ENCODE measurements at regions not wholly inside any gene's neighbourhood (a gene's known extent, or its start where the extent isn't known, plus 50 kb on each side); places are given as distances from the start of the nearest gene placed in this dataset.

DNA sequence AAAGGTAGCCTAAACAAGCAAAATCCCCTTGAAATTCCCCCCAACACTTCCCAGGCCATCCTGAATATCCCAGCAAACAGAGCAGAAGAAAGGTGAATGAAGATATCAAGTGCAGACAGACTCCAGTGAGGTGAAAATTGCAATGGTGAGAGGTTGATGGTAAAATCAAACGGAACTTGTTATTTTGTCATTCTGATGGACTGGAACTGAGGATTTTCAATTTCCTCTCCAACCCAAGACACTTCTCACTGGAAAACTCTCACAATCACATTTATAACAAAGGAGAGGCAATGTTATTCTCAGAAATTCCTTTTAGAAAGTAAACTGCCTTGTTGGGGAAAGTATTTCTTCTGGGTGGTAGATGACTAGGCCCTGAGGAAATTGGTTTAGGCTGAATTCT is 412.4 kb upstream of the C9orf72 start:
- Mint-ChIP-seq H3K9me3 (peaks cover 5% of the 10 kb centered on the region), H3K27me3 (ENCODE audit: low read depth) (no peaks in the 10 kb centered on the region), H3K27ac (no peak overlapping the region)

DNA sequence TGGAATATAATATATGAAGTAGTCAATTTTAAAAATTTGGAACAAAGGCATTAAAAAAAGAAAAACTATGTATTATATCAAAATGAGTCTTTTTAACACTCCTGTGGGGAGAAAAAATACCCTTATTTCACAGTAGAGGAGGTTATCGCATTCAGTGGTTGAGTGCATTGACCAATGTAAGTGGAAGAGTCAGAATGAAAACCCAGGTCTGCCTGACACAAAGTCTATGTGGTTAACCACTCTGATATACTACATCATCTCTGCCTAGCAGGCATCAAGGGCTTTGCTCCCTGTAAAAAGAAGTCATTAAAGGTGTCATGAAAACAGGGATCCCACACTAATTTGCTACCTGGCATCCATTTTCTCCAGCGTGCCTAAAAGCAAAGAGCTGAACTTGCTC is 417.2 kb upstream of the C9orf72 start:
- H3K27me3 Mint-ChIP-seq (ENCODE audit: low read depth) = peaks cover 3% of the 10 kb centered on the region
- H3K9me3 Mint-ChIP-seq = peaks cover 5% of the 10 kb centered on the region
- no peak overlapping the region for H3K27ac Mint-ChIP-seq
- TF ChIP-seq, protein P1, sequence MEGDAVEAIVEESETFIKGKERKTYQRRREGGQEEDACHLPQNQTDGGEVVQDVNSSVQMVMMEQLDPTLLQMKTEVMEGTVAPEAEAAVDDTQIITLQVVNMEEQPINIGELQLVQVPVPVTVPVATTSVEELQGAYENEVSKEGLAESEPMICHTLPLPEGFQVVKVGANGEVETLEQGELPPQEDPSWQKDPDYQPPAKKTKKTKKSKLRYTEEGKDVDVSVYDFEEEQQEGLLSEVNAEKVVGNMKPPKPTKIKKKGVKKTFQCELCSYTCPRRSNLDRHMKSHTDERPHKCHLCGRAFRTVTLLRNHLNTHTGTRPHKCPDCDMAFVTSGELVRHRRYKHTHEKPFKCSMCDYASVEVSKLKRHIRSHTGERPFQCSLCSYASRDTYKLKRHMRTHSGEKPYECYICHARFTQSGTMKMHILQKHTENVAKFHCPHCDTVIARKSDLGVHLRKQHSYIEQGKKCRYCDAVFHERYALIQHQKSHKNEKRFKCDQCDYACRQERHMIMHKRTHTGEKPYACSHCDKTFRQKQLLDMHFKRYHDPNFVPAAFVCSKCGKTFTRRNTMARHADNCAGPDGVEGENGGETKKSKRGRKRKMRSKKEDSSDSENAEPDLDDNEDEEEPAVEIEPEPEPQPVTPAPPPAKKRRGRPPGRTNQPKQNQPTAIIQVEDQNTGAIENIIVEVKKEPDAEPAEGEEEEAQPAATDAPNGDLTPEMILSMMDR (IDR thresholded peaks at IDR 0.05; ENCODE audit: unreplicated experiment in 3 of 3) = no peak
- no peaks in the 10 kb centered on the region for H3K36me3 Mint-ChIP-seq (ENCODE audit: low read depth)
- H3K4me3 Mint-ChIP-seq = no peak overlapping the region
- H3K4me1 Mint-ChIP-seq = no peaks in the 10 kb centered on the region

More for the DNA sequence above, 412.4 kb upstream of the C9orf72 start:
- no peaks in the 10 kb centered on the region for H3K4me1 Mint-ChIP-seq
- H3K36me3 Mint-ChIP-seq (ENCODE audit: low read depth) = no peaks in the 10 kb centered on the region
- H3K4me3 Mint-ChIP-seq = no peak overlapping the region
- TF ChIP-seq, protein P1 (IDR thresholded peaks at IDR 0.05; ENCODE audit: unreplicated experiment in 3 of 3) = no peak

DNA sequence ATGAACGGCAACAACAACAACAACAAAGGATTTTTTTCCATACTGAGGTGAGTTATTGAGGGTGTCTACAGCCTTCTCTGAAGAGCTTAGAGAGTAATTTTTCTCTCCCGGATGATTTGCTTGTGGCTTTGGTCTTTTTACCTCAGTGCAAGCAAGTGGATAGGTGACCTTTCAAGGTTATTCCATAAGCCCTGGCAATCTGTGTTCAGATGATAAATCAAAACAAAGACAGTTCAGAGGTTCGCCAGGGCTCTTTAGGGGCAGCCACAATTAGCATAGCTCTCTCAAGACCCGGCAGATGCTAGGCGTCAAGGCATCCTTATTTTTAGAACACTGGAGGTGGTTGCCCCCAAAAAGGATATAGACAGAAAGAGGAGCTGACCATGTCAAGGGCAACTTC is 417.9 kb upstream of the C9orf72 start:
- Mint-ChIP-seq H3K4me1 (no peaks in the 10 kb centered on the region), H3K9me3 (peaks cover 5% of the 10 kb centered on the region), H3K27me3 (ENCODE audit: low read depth) (peaks cover 3% of the 10 kb centered on the region), H3K27ac (no peak overlapping the region), H3K4me3 (no peak overlapping the region), H3K36me3 (ENCODE audit: low read depth) (no peaks in the 10 kb centered on the region)
- TF ChIP-seq, protein P1 (IDR thresholded peaks at IDR 0.05; ENCODE audit: unreplicated experiment in 3 of 3) = no peak

DNA sequence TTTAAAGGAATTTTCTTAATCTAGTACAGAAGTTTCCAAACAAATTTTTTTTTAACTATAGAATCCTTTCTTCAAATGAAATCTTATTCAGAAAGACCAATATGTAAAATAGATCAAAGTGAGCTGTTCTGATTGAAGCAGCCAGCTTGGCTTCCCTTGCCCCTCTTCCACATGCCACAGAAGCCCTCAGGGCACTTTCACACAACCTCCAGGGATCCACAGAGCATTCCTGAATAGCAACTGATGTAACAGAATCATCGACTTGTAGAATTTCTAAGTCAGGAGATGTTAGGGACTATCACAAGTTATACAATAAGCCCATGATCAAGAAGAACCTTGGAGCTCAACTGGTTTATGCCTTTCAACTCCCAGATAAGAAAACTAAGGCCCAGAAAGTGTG is 427.8 kb upstream of the C9orf72 start:
- Mint-ChIP-seq H3K36me3 (ENCODE audit: low read depth) (no peaks in the 10 kb centered on the region), H3K9me3 (no peaks in the 10 kb centered on the region), H3K4me1 (peaks cover 11% of the 10 kb centered on the region), H3K27ac (no peak overlapping the region), H3K27me3 (ENCODE audit: low read depth) (no peaks in the 10 kb centered on the region), H3K4me3 (no peak overlapping the region)
- TF ChIP-seq, protein P1 (IDR thresholded peaks at IDR 0.05; ENCODE audit: unreplicated experiment in 3 of 3) = no peak

DNA sequence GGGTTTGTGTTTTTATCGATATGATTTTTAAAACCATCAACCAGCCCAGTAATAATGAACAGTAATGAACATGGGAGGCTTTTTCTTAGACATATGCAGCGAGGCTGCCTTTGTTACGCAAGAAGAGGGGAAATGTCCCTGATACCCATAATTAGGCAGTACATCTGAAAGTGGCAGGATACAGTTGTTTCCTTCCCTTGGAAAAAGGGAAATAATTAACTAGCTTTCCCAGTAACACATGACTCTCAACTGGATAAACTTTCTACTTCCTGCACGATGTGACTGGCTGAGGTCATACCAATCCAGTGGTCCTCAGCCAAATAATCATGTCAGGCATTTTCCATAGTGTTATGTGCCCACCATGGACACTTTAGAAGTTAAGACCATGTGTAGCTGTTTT is 431.6 kb upstream of the C9orf72 start:
- H3K4me3 Mint-ChIP-seq = no peak overlapping the region
- H3K9me3 Mint-ChIP-seq = peaks cover 2% of the 10 kb centered on the region
- TF ChIP-seq, protein P1 (IDR thresholded peaks at IDR 0.05; ENCODE audit: unreplicated experiment in 3 of 3) = no peak
- no peak overlapping the region for H3K27ac Mint-ChIP-seq
- peaks cover 5% of the 10 kb centered on the region for H3K4me1 Mint-ChIP-seq
- H3K27me3 Mint-ChIP-seq (ENCODE audit: low read depth) = no peaks in the 10 kb centered on the region
- H3K36me3 Mint-ChIP-seq (ENCODE audit: low read depth) = no peaks in the 10 kb centered on the region

DNA sequence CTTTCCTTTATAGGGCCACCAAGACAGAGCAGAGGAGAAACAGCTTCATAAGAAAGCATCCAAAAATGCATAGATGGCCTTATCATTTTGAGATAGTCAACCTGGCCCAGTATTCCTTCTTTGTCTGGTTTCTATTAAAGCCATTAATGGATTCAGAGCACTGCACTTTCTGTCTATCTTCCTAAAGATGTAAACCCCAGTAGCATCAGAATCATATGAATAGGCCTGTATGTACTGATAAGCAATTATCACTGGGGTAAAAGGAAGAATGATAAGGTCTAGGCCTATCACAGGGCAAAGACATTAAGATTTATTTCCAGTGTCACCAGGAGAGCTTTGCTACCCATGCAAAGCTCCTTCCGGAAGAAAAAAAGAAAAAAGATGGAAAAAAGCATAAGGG is 432.5 kb upstream of the C9orf72 start:
- H3K4me3 Mint-ChIP-seq = no peak overlapping the region
- TF ChIP-seq, protein P1 (IDR thresholded peaks at IDR 0.05; ENCODE audit: unreplicated experiment in 3 of 3) = no peak
- H3K9me3 Mint-ChIP-seq = peaks cover 2% of the 10 kb centered on the region
- H3K36me3 Mint-ChIP-seq (ENCODE audit: low read depth) = no peaks in the 10 kb centered on the region
- no peaks in the 10 kb centered on the region for H3K4me1 Mint-ChIP-seq
- no peaks in the 10 kb centered on the region for H3K27me3 Mint-ChIP-seq (ENCODE audit: low read depth)
- H3K27ac Mint-ChIP-seq = peak overlapping the region in 1 of 3 experiments; percentile 28
